Peyer's patch (tissue), 4 donors: ENCODE measurements at regions not wholly inside any gene's neighbourhood (a gene's known extent, or its start where the extent isn't known, plus 50 kb on each side); places are given as distances from the start of the nearest gene placed in this dataset.
A peak's percentile ranks its signal among the peaks of the same experiment; 100 is the strongest.

Experiments
- DNase-seq, 3 donors: peaks; one replicate each; pipeline ENCODE4 v3.0.0-alpha.2; 2017 to 2019
- H3K27ac ChIP-seq, 4 donors: fragments of 200-600 bp; sonication (generic); one replicate each; pipeline ENCODE4 v1.5.1; 2016 to 2019
- H3K27me3 ChIP-seq, 2 donors: fragments of 200-600 bp; sonication (generic); one replicate each; pipeline ENCODE4 v1.5.1; 2019
- H3K36me3 ChIP-seq, 3 donors: fragments of 200-600 bp; sonication (generic); one replicate each; pipeline ENCODE4 v1.5.1; 2016 to 2019
- H3K4me1 ChIP-seq, 4 donors: fragments of 200-600 bp; sonication (generic); one replicate each; pipeline ENCODE4 v1.5.1; 2016 to 2019
- H3K4me3 ChIP-seq, 4 donors: fragments of 200-600 bp; sonication (generic); 1 replicate in 3 of 4; 2 replicates in 1 of 4; pipeline ENCODE4 v1.5.1; 2016 to 2019; ENCODE audit warnings: mild to moderate bottlenecking in 1 of 4
- H3K9me3 ChIP-seq, 4 donors: fragments of 200-600 bp; sonication (generic); one replicate each; pipeline ENCODE4 v1.5.1; 2016 to 2019; ENCODE audit warnings: mild to moderate bottlenecking in 1 of 4
- CTCF ChIP-seq, 6 experiments: fragments of 450-650 bp in 4 of 6; fragments of 200-600 bp in 2 of 6; sonication (generic) in 1 of 6; IDR thresholded peaks; one replicate each; pipeline ENCODE4 v1.5.1; 2017 to 2019; ENCODE audit warnings: antibody characterized with exemption in 6 of 6, mild to moderate bottlenecking in 3 of 6, moderate library complexity in 1 of 6
- POLR2A ChIP-seq, 2 donors: fragments of 450-650 bp; IDR thresholded peaks; one replicate each; pipeline ENCODE4 v1.5.1; 2017; ENCODE audit warnings: antibody characterized with exemption in 2 of 2, mild to moderate bottlenecking in 2 of 2, moderate library complexity in 2 of 2

GRCh38 chr11:134513585-134514120 lies 101.6 kb upstream of the B3GAT1 start:
- Histone ChIP-seq H3K27ac (no peak overlapping the region), H3K4me3 (no peak overlapping the region), H3K4me1 (peaks cover 0 to 15% (median 0%) of the 10 kb centered on the region in 4 donors), H3K36me3 (no peaks in the 10 kb centered on the region), H3K27me3 (no peaks in the 10 kb centered on the region), H3K9me3 (no peaks in the 10 kb centered on the region)
- TF ChIP-seq CTCF (IDR thresholded peaks at IDR 0.05), result no peak
- no peak for TF ChIP-seq POLR2A (IDR thresholded peaks at IDR 0.05)
- peak in 2 of 3 donors; percentile 20 to 30 for DNase-seq

GRCh38 chr11:134512571-134513538 lies 100.8 kb upstream of the B3GAT1 start:
- Histone ChIP-seq H3K9me3 (no peaks in the 10 kb centered on the region), H3K4me1 (peaks cover 0 to 15% (median 0%) of the 10 kb centered on the region in 4 donors), H3K36me3 (no peaks in the 10 kb centered on the region), H3K27ac (no peak overlapping the region), H3K27me3 (no peaks in the 10 kb centered on the region), H3K4me3 (no peak overlapping the region)
- peak in 2 of 3 donors; percentile 31 to 45 for DNase-seq
- TF ChIP-seq CTCF (IDR thresholded peaks at IDR 0.05), result no peak
- TF ChIP-seq POLR2A (IDR thresholded peaks at IDR 0.05), result no peak

GRCh38 chr11:134512061-134512460 lies 100.0 kb upstream of the B3GAT1 start:
- Histone ChIP-seq H3K9me3 (no peaks in the 10 kb centered on the region), H3K4me3 (no peak overlapping the region), H3K36me3 (no peaks in the 10 kb centered on the region), H3K4me1 (peaks cover 0 to 15% (median 0%) of the 10 kb centered on the region in 4 donors), H3K27ac (no peak overlapping the region), H3K27me3 (no peaks in the 10 kb centered on the region)
- TF ChIP-seq POLR2A (IDR thresholded peaks at IDR 0.05) (no peak), CTCF (IDR thresholded peaks at IDR 0.05) (no peak)
- DNase-seq, result peak in 2 of 3 donors; percentile 32 to 34

- peak in 2 of 3 donors; percentile 13 for DNase-seq
- Histone ChIP-seq H3K4me3 (no peak overlapping the region), H3K9me3 (no peaks in the 10 kb centered on the region), H3K27me3 (no peaks in the 10 kb centered on the region), H3K27ac (no peak overlapping the region), H3K36me3 (no peaks in the 10 kb centered on the region), H3K4me1 (peaks cover 0 to 15% (median 0%) of the 10 kb centered on the region in 4 donors)
- TF ChIP-seq POLR2A (IDR thresholded peaks at IDR 0.05), result no peak
- TF ChIP-seq CTCF (IDR thresholded peaks at IDR 0.05), result no peak
These were observed 99.2 kb upstream of the B3GAT1 start for GRCh38 chr11:134511255-134511654.

GRCh38 chr11:134510233-134511040 lies 98.4 kb upstream of the B3GAT1 start:
- Histone ChIP-seq H3K27me3 (no peaks in the 10 kb centered on the region), H3K4me3 (no peak overlapping the region), H3K4me1 (peaks cover 0 to 9% (median 0%) of the 10 kb centered on the region in 4 donors), H3K36me3 (no peaks in the 10 kb centered on the region), H3K9me3 (no peaks in the 10 kb centered on the region), H3K27ac (no peak overlapping the region)
- TF ChIP-seq POLR2A (IDR thresholded peaks at IDR 0.05) (no peak), CTCF (IDR thresholded peaks at IDR 0.05) (no peak)
- peak in 2 of 3 donors; percentile 27 to 41 for DNase-seq
